ENCODE measurements at regions not wholly inside any gene's neighbourhood (a gene's known extent, or its start where the extent isn't known, plus 50 kb on each side); places are given as distances from the start of the nearest gene placed in this dataset.

- TF ChIP-seq, protein P1, sequence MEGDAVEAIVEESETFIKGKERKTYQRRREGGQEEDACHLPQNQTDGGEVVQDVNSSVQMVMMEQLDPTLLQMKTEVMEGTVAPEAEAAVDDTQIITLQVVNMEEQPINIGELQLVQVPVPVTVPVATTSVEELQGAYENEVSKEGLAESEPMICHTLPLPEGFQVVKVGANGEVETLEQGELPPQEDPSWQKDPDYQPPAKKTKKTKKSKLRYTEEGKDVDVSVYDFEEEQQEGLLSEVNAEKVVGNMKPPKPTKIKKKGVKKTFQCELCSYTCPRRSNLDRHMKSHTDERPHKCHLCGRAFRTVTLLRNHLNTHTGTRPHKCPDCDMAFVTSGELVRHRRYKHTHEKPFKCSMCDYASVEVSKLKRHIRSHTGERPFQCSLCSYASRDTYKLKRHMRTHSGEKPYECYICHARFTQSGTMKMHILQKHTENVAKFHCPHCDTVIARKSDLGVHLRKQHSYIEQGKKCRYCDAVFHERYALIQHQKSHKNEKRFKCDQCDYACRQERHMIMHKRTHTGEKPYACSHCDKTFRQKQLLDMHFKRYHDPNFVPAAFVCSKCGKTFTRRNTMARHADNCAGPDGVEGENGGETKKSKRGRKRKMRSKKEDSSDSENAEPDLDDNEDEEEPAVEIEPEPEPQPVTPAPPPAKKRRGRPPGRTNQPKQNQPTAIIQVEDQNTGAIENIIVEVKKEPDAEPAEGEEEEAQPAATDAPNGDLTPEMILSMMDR (IDR thresholded peaks at IDR 0.05; ENCODE audit: borderline replicate concordance, insufficient read depth, low read depth, low read length): no peak
These were observed 474.7 kb upstream of the SEMA3A start for GRCh38 chr7:84669177-84669732.

DNA sequence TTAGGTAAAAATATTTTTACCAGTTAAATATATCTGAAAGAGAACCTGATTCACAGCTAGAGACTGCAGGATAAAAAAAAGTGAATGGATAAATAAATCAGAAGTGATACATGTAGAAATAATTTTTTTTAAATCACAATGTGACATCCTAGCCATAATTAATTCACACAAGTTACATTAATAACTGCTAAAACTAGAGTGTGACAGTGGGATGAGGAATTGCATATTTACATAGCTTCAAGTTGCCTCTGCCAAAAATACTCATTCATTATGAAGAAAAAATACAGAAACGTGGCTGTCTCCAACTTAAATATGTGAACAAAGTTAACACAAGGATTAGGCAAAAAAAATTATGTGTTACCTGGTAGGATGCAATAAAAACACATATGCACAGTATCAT is 473.5 kb upstream of the SEMA3A start:
- TF ChIP-seq, protein P1 (IDR thresholded peaks at IDR 0.05; ENCODE audit: borderline replicate concordance, insufficient read depth, low read depth, low read length): no peak
- H3K4me3 ChIP-seq (ENCODE audit: low read depth, low read length): no peak overlapping the region

More at GRCh38 chr7:84669177-84669732, 474.7 kb upstream of the SEMA3A start:
- no peak overlapping the region for H3K4me3 ChIP-seq (ENCODE audit: low read depth, low read length)

- H3K4me3 ChIP-seq (ENCODE audit: low read depth, low read length): no peak overlapping the region
- TF ChIP-seq, protein P1 (IDR thresholded peaks at IDR 0.05; ENCODE audit: borderline replicate concordance, insufficient read depth, low read depth, low read length): no peak
These were observed 472.1 kb upstream of the SEMA3A start for GRCh38 chr7:84666651-84667050.

GRCh38 chr7:84665339-84665738 is 470.8 kb upstream of the SEMA3A start:
- H3K4me3 ChIP-seq (ENCODE audit: low read depth, low read length): no peak overlapping the region
- TF ChIP-seq, protein P1 (IDR thresholded peaks at IDR 0.05; ENCODE audit: borderline replicate concordance, insufficient read depth, low read depth, low read length): no peak

- TF ChIP-seq, protein P1 (IDR thresholded peaks at IDR 0.05; ENCODE audit: borderline replicate concordance, insufficient read depth, low read depth, low read length): no peak
- H3K4me3 ChIP-seq (ENCODE audit: low read depth, low read length): no peak overlapping the region
These were observed 470.0 kb upstream of the SEMA3A start for GRCh38 chr7:84664626-84665025.

GRCh38 chr7:84663224-84663623 is 468.6 kb upstream of the SEMA3A start:
- H3K4me3 ChIP-seq (ENCODE audit: low read depth, low read length): no peak overlapping the region
- TF ChIP-seq, protein P1 (IDR thresholded peaks at IDR 0.05; ENCODE audit: borderline replicate concordance, insufficient read depth, low read depth, low read length): no peak

DNA sequence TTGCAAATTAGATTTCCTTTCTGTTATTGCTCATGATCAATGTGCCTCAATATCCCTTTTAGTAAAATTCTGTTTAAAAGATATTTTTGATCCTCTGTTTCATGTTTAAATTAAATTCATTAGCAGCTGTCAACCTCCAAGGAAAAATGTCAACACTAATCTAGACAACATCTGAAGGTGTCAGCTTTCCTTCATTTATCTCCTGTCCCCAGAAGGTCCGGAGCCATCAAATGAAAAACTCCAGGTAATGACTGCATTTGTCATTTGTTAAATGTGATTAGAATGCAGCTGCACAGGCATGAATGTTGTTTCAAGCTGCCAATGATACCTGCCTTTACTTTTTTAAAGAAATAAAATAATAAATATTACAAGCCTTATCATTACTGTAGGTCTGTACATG is 463.7 kb upstream of the SEMA3A start:
- H3K4me3 ChIP-seq (ENCODE audit: low read depth, low read length): no peak overlapping the region
- TF ChIP-seq, protein P1 (IDR thresholded peaks at IDR 0.05; ENCODE audit: borderline replicate concordance, insufficient read depth, low read depth, low read length): no peak

Measured in GM12875 (cell line).